DOHH2 (cell line): ENCODE measurements at regions not wholly inside any gene's neighbourhood (a gene's known extent, or its start where the extent isn't known, plus 50 kb on each side); places are given as distances from the start of the nearest gene placed in this dataset.

Experiments
- EZH2phosphoT487 ChIP-seq: fragments of 200-600 bp; sonication (generic); IDR thresholded peaks from 2 replicates; pipeline ENCODE4 v1.6.1; 2017; ENCODE audit warnings: borderline replicate concordance, mild to moderate bottlenecking, antibody characterized with exemption, low read length, moderate library complexity, mixed read lengths
- TF ChIP-seq, protein P1 (sequence below): fragments of 200-600 bp; sonication (generic); IDR thresholded peaks from one replicate; pipeline ENCODE4 v1.5.1; 2014; ENCODE audit warnings: antibody characterized with exemption, mild to moderate bottlenecking, low read depth, low read length; ENCODE audit not compliant: poor library complexity, severe bottlenecking

DNA sequence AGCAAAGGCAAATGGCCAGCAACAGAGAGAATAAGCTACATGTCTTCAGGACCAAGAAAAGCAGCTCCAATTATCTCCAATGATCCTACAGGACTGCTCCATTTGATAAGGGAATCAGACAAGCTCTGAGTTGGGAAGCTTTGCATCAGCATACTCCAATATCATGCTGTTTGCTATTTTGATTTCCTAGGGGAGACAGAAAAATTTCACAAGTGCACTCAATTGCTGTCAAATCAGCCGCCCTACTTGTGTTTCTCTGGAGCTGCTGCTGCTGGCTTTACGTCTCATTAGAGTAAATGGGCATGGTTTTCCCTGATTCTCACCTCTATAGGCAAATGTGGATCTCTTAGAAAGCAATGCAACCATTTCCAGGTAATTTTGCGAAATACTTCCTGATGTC, 201.7 kb downstream of the PRELID2 start:
- TF ChIP-seq, protein P1, sequence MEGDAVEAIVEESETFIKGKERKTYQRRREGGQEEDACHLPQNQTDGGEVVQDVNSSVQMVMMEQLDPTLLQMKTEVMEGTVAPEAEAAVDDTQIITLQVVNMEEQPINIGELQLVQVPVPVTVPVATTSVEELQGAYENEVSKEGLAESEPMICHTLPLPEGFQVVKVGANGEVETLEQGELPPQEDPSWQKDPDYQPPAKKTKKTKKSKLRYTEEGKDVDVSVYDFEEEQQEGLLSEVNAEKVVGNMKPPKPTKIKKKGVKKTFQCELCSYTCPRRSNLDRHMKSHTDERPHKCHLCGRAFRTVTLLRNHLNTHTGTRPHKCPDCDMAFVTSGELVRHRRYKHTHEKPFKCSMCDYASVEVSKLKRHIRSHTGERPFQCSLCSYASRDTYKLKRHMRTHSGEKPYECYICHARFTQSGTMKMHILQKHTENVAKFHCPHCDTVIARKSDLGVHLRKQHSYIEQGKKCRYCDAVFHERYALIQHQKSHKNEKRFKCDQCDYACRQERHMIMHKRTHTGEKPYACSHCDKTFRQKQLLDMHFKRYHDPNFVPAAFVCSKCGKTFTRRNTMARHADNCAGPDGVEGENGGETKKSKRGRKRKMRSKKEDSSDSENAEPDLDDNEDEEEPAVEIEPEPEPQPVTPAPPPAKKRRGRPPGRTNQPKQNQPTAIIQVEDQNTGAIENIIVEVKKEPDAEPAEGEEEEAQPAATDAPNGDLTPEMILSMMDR, result no peak
- TF ChIP-seq EZH2phosphoT487, result no peak
